ENCODE measurements at regions not wholly inside any gene's neighbourhood (a gene's known extent, or its start where the extent isn't known, plus 50 kb on each side); places are given as distances from the start of the nearest gene placed in this dataset.
A peak's percentile ranks its signal among the peaks of the same experiment; 100 is the strongest.

GRCh38 chr2:19635951-19636510 is 265.8 kb downstream of the TTC32 start:
- H3K27ac ChIP-seq: no peak overlapping the region
- no peak for DNase-seq
- H3K4me1 ChIP-seq: no peaks in the 10 kb centered on the region
- H3K27me3 ChIP-seq: no peaks in the 10 kb centered on the region
- TF ChIP-seq POLR2A (IDR thresholded peaks at IDR 0.05) (no peak), CTCF (IDR thresholded peaks at IDR 0.05) (no peak)
- H3K4me3 ChIP-seq: no peak overlapping the region
- no peaks in the 10 kb centered on the region for H3K9me3 ChIP-seq
- WGBS (ENCODE audit: insufficient coverage, low coverage, low lambda C conversion rate, missing lambda C conversion rate): 48% methylated on average over 4 of the region's 8 CpGs
- intact Hi-C loops (cut with DNase I): no loop called here
- peak; percentile 17 to 69 (median 47) for ATAC-seq
- H3K36me3 ChIP-seq: no peaks in the 10 kb centered on the region

GRCh38 chr2:19632403-19632991 is 269.3 kb downstream of the TTC32 start:
- 58% methylated on average over 3 of the region's 5 CpGs for WGBS (ENCODE audit: insufficient coverage, low coverage, low lambda C conversion rate, missing lambda C conversion rate)
- no peak for ATAC-seq
- intact Hi-C loops (cut with DNase I): no loop called here

DNA sequence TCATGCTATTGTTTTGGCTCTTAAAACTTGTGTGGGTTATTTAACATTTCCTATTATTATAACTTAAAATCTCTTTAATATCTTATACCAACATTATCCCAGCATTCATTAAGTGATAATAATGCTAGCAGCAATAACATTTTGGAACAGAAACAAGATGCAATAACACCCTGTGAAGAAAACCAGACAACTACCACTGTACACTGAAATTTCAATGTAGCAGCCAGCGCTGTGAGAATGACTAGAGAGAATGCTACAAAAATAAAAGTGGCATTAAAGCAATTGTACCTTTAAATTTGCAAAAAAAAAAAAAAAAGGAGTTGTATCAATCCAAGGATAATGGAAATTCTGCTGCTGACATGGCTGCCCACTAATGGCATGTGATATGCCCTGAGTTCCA is 269.9 kb downstream of the TTC32 start:
- 67% methylated on average over 1 of the region's 1 CpG for WGBS (ENCODE audit: insufficient coverage, low coverage, low lambda C conversion rate, missing lambda C conversion rate)
- no peak for ATAC-seq
- Histone ChIP-seq H3K4me3 (no peak overlapping the region), H3K27ac (no peak overlapping the region), H3K9me3 (no peaks in the 10 kb centered on the region), H3K27me3 (no peaks in the 10 kb centered on the region), H3K4me1 (no peaks in the 10 kb centered on the region), H3K36me3 (no peaks in the 10 kb centered on the region)
- no peak for DNase-seq
- TF ChIP-seq POLR2A (IDR thresholded peaks at IDR 0.05) (no peak), CTCF (IDR thresholded peaks at IDR 0.05) (no peak)
- intact Hi-C loops (cut with DNase I): no loop called here

More at GRCh38 chr2:19632403-19632991, 269.3 kb downstream of the TTC32 start:
- Histone ChIP-seq H3K27ac (no peak overlapping the region), H3K27me3 (no peaks in the 10 kb centered on the region), H3K4me1 (no peaks in the 10 kb centered on the region), H3K36me3 (no peaks in the 10 kb centered on the region), H3K9me3 (no peaks in the 10 kb centered on the region), H3K4me3 (no peak overlapping the region)
- no peak for DNase-seq
- TF ChIP-seq CTCF (IDR thresholded peaks at IDR 0.05): no peak
- TF ChIP-seq POLR2A (IDR thresholded peaks at IDR 0.05): no peak

DNA sequence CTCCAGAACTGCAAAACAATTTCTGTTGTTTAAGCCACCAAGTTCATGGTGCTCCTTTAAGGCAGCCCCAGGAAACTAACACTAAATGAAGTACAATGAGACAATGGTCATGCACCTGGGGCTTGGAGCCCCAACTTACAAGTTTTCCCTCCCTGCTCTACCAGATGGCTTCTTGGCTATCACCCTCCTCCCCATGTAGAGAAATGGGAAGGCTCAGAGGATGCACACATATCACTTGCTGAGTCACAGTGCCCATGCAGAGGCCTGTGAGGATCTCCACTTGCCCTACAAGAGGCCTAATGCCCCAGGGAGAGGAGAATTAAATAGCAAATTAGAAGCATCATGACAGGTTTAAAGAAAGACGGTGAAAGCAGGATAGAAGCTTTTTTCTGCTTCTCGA is 270.9 kb downstream of the TTC32 start:
- DNase-seq (no peak), ATAC-seq (no peak)
- Histone ChIP-seq H3K4me3 (no peak overlapping the region), H3K4me1 (no peaks in the 10 kb centered on the region), H3K9me3 (no peaks in the 10 kb centered on the region), H3K36me3 (no peaks in the 10 kb centered on the region), H3K27ac (no peak overlapping the region), H3K27me3 (no peaks in the 10 kb centered on the region)
- TF ChIP-seq POLR2A (IDR thresholded peaks at IDR 0.05): no peak
- TF ChIP-seq CTCF (IDR thresholded peaks at IDR 0.05): no peak
- intact Hi-C loops (cut with DNase I): no loop called here
- WGBS (ENCODE audit: insufficient coverage, low coverage, low lambda C conversion rate, missing lambda C conversion rate): 94% methylated on average over 2 of the region's 2 CpGs

- intact Hi-C loops (cut with DNase I): no loop called here
- H3K36me3 ChIP-seq: no peaks in the 10 kb centered on the region
- ATAC-seq (no peak), DNase-seq (no peak)
- H3K9me3 ChIP-seq: no peaks in the 10 kb centered on the region
- no peaks in the 10 kb centered on the region for H3K4me1 ChIP-seq
- TF ChIP-seq CTCF (IDR thresholded peaks at IDR 0.05) (no peak), POLR2A (IDR thresholded peaks at IDR 0.05) (no peak)
- H3K4me3 ChIP-seq: no peak overlapping the region
- no peak overlapping the region for H3K27ac ChIP-seq
- H3K27me3 ChIP-seq: no peaks in the 10 kb centered on the region
These were observed 268.9 kb upstream of the OSR1 start for GRCh38 chr2:19627359-19627758.

All from right lobe of liver (tissue), 6 donors.